ENCODE measurements at regions not wholly inside any gene's neighbourhood (a gene's known extent, or its start where the extent isn't known, plus 50 kb on each side); places are given as distances from the start of the nearest gene placed in this dataset.
"Not testable (repeated sequence)": the region's sequence is repeated elsewhere in the genome, so short reads cannot be mapped to it uniquely, and the experiment has no call there.

- H3K36me3 Mint-ChIP-seq = no peaks in the 10 kb centered on the region
- H3K4me1 Mint-ChIP-seq = no peaks in the 10 kb centered on the region
- H3K27ac Mint-ChIP-seq = no peak overlapping the region
- H3K4me3 ChIP-seq (ENCODE audit: low read length) = no peak overlapping the region
- H3K9me3 Mint-ChIP-seq = peaks cover 0 to 11% (median 0%) of the 10 kb centered on the region in 5 donors
- H3K36me3 ChIP-seq (ENCODE audit: insufficient read depth, low read length) = no peaks in the 10 kb centered on the region
- no peaks in the 10 kb centered on the region for H3K4me1 ChIP-seq (ENCODE audit: insufficient read depth, low read length)
- no peaks in the 10 kb centered on the region for H3K27me3 Mint-ChIP-seq
- H3K9me3 ChIP-seq (ENCODE audit: low read length) = no peaks in the 10 kb centered on the region
- POLR2A ChIA-PET = no interaction called here
- H3K27me3 ChIP-seq (ENCODE audit: insufficient read depth, low read length, poor library complexity, severe bottlenecking) = no peaks in the 10 kb centered on the region
- no peak for DNase-seq
- H3K27ac ChIP-seq (ENCODE audit: low read depth, low read length) = no peak overlapping the region
- CTCF ChIA-PET = no interaction called here
- no peak overlapping the region for H3K4me3 Mint-ChIP-seq
These were observed 1337.6 kb upstream of the SLC39A10 start for GRCh38 chr2:194319222-194319992.

DNA sequence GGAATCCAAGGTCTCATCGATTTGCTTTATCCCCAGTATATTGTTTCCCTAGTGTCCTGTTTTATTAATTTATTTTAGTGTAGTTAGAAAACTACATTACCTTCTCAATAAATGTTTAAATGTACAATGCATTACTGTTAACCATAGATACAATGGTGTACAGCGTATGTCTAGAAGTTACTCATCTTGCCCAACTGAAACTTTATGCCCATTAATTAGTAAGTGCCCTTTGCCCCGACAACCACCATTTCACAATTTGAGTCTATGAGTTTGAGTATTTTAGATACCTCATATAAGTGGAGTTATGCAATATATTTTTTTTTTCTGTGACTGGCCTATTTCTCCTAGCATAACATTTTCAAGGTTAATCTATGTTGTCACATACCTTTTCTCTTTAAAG is 1343.0 kb upstream of the SLC39A10 start:
- no peak for DNase-seq
- Mint-ChIP-seq H3K9me3 (peaks cover 0 to 5% (median 0%) of the 10 kb centered on the region in 5 donors), H3K4me1 (no peaks in the 10 kb centered on the region), H3K4me3 (no peak overlapping the region), H3K27me3 (no peaks in the 10 kb centered on the region), H3K27ac (no peak overlapping the region), H3K36me3 (no peaks in the 10 kb centered on the region)
- H3K9me3 ChIP-seq (ENCODE audit: low read length) = no peaks in the 10 kb centered on the region
- POLR2A ChIA-PET = no interaction called here
- H3K27ac ChIP-seq (ENCODE audit: low read depth, low read length) = no peak overlapping the region
- H3K36me3 ChIP-seq (ENCODE audit: insufficient read depth, low read length) = no peaks in the 10 kb centered on the region
- no peak overlapping the region for H3K4me3 ChIP-seq (ENCODE audit: low read length)
- H3K4me1 ChIP-seq (ENCODE audit: insufficient read depth, low read length) = no peaks in the 10 kb centered on the region
- CTCF ChIA-PET = no interaction called here
- H3K27me3 ChIP-seq (ENCODE audit: insufficient read depth, low read length, poor library complexity, severe bottlenecking) = no peaks in the 10 kb centered on the region

- no peak for DNase-seq
- ChIA-PET POLR2A (no interaction called here), CTCF (no interaction called here)
- H3K4me3 ChIP-seq (ENCODE audit: low read length) = no peak overlapping the region
- Mint-ChIP-seq H3K4me1 (no peaks in the 10 kb centered on the region), H3K27me3 (no peaks in the 10 kb centered on the region), H3K27ac (no peak overlapping the region), H3K36me3 (no peaks in the 10 kb centered on the region), H3K4me3 (no peak overlapping the region), H3K9me3 (peaks cover 0 to 4% (median 0%) of the 10 kb centered on the region in 5 donors)
- no peaks in the 10 kb centered on the region for H3K36me3 ChIP-seq (ENCODE audit: insufficient read depth, low read length)
- no peaks in the 10 kb centered on the region for H3K4me1 ChIP-seq (ENCODE audit: insufficient read depth, low read length)
- no peaks in the 10 kb centered on the region for H3K9me3 ChIP-seq (ENCODE audit: low read length)
- no peak overlapping the region for H3K27ac ChIP-seq (ENCODE audit: low read depth, low read length)
- no peaks in the 10 kb centered on the region for H3K27me3 ChIP-seq (ENCODE audit: insufficient read depth, low read length, poor library complexity, severe bottlenecking)
These were observed 1352.8 kb upstream of the SLC39A10 start for GRCh38 chr2:194304191-194304590.

- H3K27me3 ChIP-seq (ENCODE audit: insufficient read depth, low read length, poor library complexity, severe bottlenecking) = no peaks in the 10 kb centered on the region
- H3K27me3 Mint-ChIP-seq = no peaks in the 10 kb centered on the region
- H3K4me1 ChIP-seq (ENCODE audit: insufficient read depth, low read length) = no peaks in the 10 kb centered on the region
- no peaks in the 10 kb centered on the region for H3K36me3 ChIP-seq (ENCODE audit: insufficient read depth, low read length)
- H3K27ac Mint-ChIP-seq = no peak overlapping the region
- H3K27ac ChIP-seq (ENCODE audit: low read depth, low read length) = no peak overlapping the region
- DNase-seq = no peak
- H3K4me1 Mint-ChIP-seq = no peaks in the 10 kb centered on the region
- peaks cover 0 to 4% (median 0%) of the 10 kb centered on the region in 5 donors for H3K9me3 Mint-ChIP-seq
- no peak overlapping the region for H3K4me3 ChIP-seq (ENCODE audit: low read length)
- ChIA-PET CTCF (no interaction called here), POLR2A (no interaction called here)
- H3K4me3 Mint-ChIP-seq = no peak overlapping the region
- no peaks in the 10 kb centered on the region for H3K36me3 Mint-ChIP-seq
- no peaks in the 10 kb centered on the region for H3K9me3 ChIP-seq (ENCODE audit: low read length)
These were observed 1355.1 kb upstream of the SLC39A10 start for GRCh38 chr2:194301946-194302345.

DNA sequence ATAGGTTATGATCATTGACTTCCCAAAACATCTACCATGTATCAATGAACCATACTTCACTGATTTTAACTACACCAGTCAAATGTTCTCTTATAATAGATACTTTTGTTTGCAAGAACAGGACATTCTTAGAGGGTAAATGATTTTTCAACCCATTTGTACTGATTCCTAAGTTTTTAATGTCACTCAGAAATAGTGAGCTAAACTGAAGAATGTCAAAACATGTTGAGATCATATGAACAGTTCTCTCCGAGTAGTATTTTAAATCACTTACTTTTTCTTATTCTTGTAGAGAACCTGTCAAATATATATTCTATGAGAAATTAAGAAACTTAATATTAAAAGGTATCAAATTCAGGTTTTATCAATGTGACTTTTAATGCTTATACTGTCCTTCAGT is 1362.9 kb upstream of the SLC39A10 start:
- Mint-ChIP-seq H3K4me3 (no peak overlapping the region), H3K9me3 (no peaks in the 10 kb centered on the region), H3K27ac (no peak overlapping the region), H3K27me3 (no peaks in the 10 kb centered on the region), H3K36me3 (no peaks in the 10 kb centered on the region), H3K4me1 (no peaks in the 10 kb centered on the region)
- no peaks in the 10 kb centered on the region for H3K36me3 ChIP-seq (ENCODE audit: insufficient read depth, low read length)
- H3K4me1 ChIP-seq (ENCODE audit: insufficient read depth, low read length) = no peaks in the 10 kb centered on the region
- no peak overlapping the region for H3K4me3 ChIP-seq (ENCODE audit: low read length)
- DNase-seq = no peak
- no peaks in the 10 kb centered on the region for H3K27me3 ChIP-seq (ENCODE audit: insufficient read depth, low read length, poor library complexity, severe bottlenecking)
- no peaks in the 10 kb centered on the region for H3K9me3 ChIP-seq (ENCODE audit: low read length)
- CTCF ChIA-PET = no interaction called here
- no peak overlapping the region for H3K27ac ChIP-seq (ENCODE audit: low read depth, low read length)
- POLR2A ChIA-PET = no interaction called here

DNA sequence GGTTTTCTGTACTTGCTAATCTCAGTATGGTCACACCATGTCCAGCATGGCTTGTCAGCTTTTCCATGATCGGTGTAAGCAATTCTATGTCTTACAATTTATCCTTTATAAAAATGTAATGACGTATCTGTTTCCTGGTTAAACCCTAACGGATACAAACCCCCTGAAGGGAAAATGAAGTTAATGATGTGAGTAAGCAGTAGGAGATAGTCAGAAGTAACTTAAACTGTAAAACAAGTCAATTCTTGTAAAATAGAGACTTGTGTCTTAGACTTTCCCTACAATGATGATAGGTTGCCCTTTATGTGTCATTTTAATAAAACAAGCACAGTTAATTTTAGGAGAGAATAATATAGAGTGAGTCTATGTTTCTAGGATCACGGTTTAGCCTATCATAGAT is 1365.9 kb upstream of the SLC39A10 start:
- ChIA-PET CTCF (interaction anchor here (0.7 kb wide), 1 partner anchor 22 kb away, joined by 3 read pairs; no protein-coding TSS in a partner anchor), POLR2A (no interaction called here)
- Histone ChIP-seq H3K36me3 (ENCODE audit: insufficient read depth, low read length) (no peaks in the 10 kb centered on the region), H3K4me1 (ENCODE audit: insufficient read depth, low read length) (no peaks in the 10 kb centered on the region), H3K27ac (ENCODE audit: low read depth, low read length) (no peak overlapping the region), H3K27me3 (ENCODE audit: insufficient read depth, low read length, poor library complexity, severe bottlenecking) (no peaks in the 10 kb centered on the region), H3K4me3 (ENCODE audit: low read length) (no peak overlapping the region), H3K9me3 (ENCODE audit: low read length) (no peaks in the 10 kb centered on the region)
- H3K4me3 Mint-ChIP-seq = no peak overlapping the region
- H3K27me3 Mint-ChIP-seq = no peaks in the 10 kb centered on the region
- no peaks in the 10 kb centered on the region for H3K9me3 Mint-ChIP-seq
- no peak for DNase-seq
- H3K27ac Mint-ChIP-seq = peak overlapping the region in 1 of 8 donors; percentile 45
- H3K4me1 Mint-ChIP-seq = no peaks in the 10 kb centered on the region
- no peaks in the 10 kb centered on the region for H3K36me3 Mint-ChIP-seq

DNA sequence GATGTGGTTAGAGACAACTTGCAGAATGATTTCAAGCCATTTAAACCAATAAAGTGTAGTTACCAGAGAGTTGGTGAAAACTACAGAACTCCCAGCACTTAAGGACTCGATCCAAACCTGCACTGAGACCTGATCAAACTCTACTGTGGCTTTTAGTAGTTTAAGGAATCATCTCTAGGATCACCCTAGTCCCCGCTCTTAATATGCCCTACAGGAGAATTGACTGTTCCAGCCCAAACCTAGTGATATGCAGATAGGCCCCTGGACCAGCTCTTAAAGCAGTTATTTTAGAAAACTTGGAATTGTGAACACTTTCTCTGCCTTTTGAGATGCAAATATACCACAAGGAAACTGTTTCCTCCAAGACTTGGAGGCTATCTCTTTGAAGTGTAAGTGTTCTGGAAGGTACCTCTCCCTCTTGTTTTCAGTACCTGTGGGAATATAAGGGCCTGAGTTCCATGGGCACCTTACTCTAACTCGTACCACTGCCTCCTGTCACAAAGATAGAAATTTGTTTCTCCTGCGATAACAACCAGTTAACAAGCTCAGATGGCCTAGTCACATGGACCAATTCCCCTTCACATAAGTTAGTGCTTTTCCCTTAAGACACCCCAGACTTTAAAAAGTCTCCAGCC is 1367.2 kb upstream of the SLC39A10 start:
- Histone ChIP-seq H3K27me3 (ENCODE audit: insufficient read depth, low read length, poor library complexity, severe bottlenecking) (no peaks in the 10 kb centered on the region), H3K36me3 (ENCODE audit: insufficient read depth, low read length) (no peaks in the 10 kb centered on the region), H3K4me3 (ENCODE audit: low read length) (no peak overlapping the region), H3K4me1 (ENCODE audit: insufficient read depth, low read length) (no peaks in the 10 kb centered on the region), H3K27ac (ENCODE audit: low read depth, low read length) (no peak overlapping the region), H3K9me3 (ENCODE audit: low read length) (no peaks in the 10 kb centered on the region)
- CTCF ChIA-PET = no interaction called here
- POLR2A ChIA-PET = no interaction called here
- Mint-ChIP-seq H3K36me3 (no peaks in the 10 kb centered on the region), H3K27me3 (no peaks in the 10 kb centered on the region), H3K4me1 (no peaks in the 10 kb centered on the region), H3K9me3 (peaks cover 0 to 2% (median 0%) of the 10 kb centered on the region in 5 donors), H3K4me3 (no peak overlapping the region), H3K27ac (no peak overlapping the region)
- DNase-seq = no peak

DNA sequence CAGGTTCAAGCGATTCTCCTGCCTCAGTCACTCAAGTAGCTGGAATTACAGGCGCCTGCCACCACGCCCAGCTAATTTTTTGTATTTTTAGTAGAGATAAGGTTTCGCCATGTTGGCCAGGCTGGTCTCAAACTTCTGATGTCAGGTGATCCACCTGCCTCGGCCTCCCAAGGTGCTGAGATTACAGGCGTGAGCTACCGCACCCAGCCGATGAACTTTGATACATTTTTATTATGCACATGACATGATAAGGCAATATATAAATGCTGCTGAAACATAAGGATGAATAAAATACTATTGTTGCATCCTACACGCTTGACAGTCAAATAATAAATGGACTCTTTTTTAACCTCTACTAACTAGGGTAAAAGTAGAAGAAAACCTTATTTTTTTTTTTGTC is 1380.4 kb upstream of the SLC39A10 start:
- DNase-seq; H3K27me3 Mint-ChIP-seq; H3K27ac ChIP-seq (ENCODE audit: low read depth, low read length); H3K4me1 ChIP-seq (ENCODE audit: insufficient read depth, low read length); CTCF ChIA-PET; H3K4me3 Mint-ChIP-seq; H3K9me3 Mint-ChIP-seq; H3K9me3 ChIP-seq (ENCODE audit: low read length); H3K27ac Mint-ChIP-seq; H3K4me3 ChIP-seq (ENCODE audit: low read length); H3K36me3 ChIP-seq (ENCODE audit: insufficient read depth, low read length); H3K27me3 ChIP-seq (ENCODE audit: insufficient read depth, low read length, poor library complexity, severe bottlenecking); H3K4me1 Mint-ChIP-seq; H3K36me3 Mint-ChIP-seq; POLR2A ChIA-PET: not testable (repeated sequence)
